AG04450 (cell line): ENCODE measurements at regions not wholly inside any gene's neighbourhood (a gene's known extent, or its start where the extent isn't known, plus 50 kb on each side); places are given as distances from the start of the nearest gene placed in this dataset.

Experiments used
- CTCF ChIA-PET: fragments of 300-600, 350-600 bp; formaldehyde crosslinking; extraction: SDS; loops from one replicate; lab custom pipeline; 2022; ENCODE audit warnings: antibody characterized with exemption, inconsistent platforms; lab: Charles Lee
- POLR2A ChIA-PET: fragments of 350-600 bp; formaldehyde crosslinking; extraction: SDS; loops from one replicate; lab custom pipeline; 2021; ENCODE audit warnings: antibody characterized with exemption, inconsistent platforms; lab: Yijun Ruan, JAX
- DNase-seq: peaks from one replicate; pipeline ENCODE4 v3.0.0-alpha.2; 2011; ENCODE audit warnings: low read depth, low spot score
- H3K27ac ChIP-seq: one replicate; pipeline ENCODE4 v1.5.1; 2012; ENCODE audit warnings: low read depth, low read length, control low read depth
- H3K27me3 ChIP-seq: one replicate; pipeline ENCODE4 v1.6.0; 2012; ENCODE audit warnings: low read length; ENCODE audit not compliant: control insufficient read depth, insufficient read depth
- H3K4me3 ChIP-seq: 2 replicates; pipeline ENCODE4 v1.5.1; 2011; ENCODE audit warnings: mild to moderate bottlenecking, low read depth, low read length, control low read depth
- H3K9me3 ChIP-seq: 2 replicates; pipeline ENCODE4 v1.5.1; 2012; ENCODE audit warnings: low read length; ENCODE audit not compliant: control insufficient read depth, insufficient read depth
- TF ChIP-seq, protein P1 (sequence below): IDR thresholded peaks from 2 replicates; pipeline ENCODE4 v1.5.1; 2011; ENCODE audit warnings: low read depth, low read length, control low read depth, inconsistent platforms

DNA sequence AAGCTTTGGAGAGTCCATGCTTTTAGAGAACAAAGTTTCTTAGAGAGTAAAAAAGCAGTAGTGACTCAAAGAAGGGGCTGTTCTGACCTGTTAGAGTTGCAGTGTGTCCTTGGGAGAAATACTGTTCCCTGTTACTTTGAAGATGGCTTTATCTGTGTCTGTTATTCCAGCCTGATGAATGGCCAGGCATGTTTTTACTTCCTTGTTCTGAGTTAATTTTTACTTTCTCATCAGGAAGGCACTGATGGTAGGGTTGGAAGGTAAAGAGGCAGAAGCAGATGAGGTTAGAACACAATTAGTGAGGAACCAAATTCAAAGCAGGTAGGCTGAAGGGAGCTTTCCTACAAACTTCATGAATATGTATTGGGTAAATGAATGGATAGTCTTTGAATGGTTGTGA is 138.5 kb upstream of the PRKCQ start:
- ChIA-PET POLR2A (no interaction called here), CTCF (no interaction called here)
- H3K27me3 ChIP-seq: no peaks in the 10 kb centered on the region
- no peaks in the 10 kb centered on the region for H3K9me3 ChIP-seq
- TF ChIP-seq, protein P1, sequence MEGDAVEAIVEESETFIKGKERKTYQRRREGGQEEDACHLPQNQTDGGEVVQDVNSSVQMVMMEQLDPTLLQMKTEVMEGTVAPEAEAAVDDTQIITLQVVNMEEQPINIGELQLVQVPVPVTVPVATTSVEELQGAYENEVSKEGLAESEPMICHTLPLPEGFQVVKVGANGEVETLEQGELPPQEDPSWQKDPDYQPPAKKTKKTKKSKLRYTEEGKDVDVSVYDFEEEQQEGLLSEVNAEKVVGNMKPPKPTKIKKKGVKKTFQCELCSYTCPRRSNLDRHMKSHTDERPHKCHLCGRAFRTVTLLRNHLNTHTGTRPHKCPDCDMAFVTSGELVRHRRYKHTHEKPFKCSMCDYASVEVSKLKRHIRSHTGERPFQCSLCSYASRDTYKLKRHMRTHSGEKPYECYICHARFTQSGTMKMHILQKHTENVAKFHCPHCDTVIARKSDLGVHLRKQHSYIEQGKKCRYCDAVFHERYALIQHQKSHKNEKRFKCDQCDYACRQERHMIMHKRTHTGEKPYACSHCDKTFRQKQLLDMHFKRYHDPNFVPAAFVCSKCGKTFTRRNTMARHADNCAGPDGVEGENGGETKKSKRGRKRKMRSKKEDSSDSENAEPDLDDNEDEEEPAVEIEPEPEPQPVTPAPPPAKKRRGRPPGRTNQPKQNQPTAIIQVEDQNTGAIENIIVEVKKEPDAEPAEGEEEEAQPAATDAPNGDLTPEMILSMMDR: no peak
- H3K27ac ChIP-seq: no peak overlapping the region
- DNase-seq: no peak
- H3K4me3 ChIP-seq: no peak overlapping the region

DNA sequence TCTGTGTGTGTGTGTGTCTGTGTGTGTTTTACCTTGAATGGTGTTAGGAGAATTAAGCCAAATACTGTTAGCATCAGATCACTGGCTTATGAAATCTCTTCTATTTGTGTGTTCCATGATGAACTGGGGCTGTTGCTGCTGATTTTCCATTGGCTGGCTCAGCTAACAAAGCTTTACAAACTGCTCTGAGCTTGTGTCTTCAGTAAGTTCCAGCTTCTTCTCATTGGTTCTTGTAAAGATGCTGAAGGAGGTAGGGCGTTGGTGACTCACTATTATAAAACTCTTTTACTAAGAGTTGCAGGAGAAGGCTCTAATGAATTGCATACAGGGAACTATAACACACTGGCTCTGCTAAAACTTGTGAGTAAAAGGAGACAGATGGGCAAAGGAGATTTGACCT is 136.4 kb upstream of the PRKCQ start:
- H3K4me3 ChIP-seq: no peak overlapping the region
- ChIA-PET POLR2A (interaction anchor here (0.7 to 1.0 kb wide), 3 partner anchors 12 to 167 kb away, joined by 3 to 5 read pairs (median 3); no protein-coding TSS in a partner anchor), CTCF (interaction anchor here (1.0 to 1.6 kb wide), 3 partner anchors 49 to 701 kb away, joined by 3 to 8 read pairs (median 4); no protein-coding TSS in a partner anchor)
- TF ChIP-seq, protein P1: no peak
- no peaks in the 10 kb centered on the region for H3K27me3 ChIP-seq
- DNase-seq: no peak
- no peak overlapping the region for H3K27ac ChIP-seq
- no peaks in the 10 kb centered on the region for H3K9me3 ChIP-seq

DNA sequence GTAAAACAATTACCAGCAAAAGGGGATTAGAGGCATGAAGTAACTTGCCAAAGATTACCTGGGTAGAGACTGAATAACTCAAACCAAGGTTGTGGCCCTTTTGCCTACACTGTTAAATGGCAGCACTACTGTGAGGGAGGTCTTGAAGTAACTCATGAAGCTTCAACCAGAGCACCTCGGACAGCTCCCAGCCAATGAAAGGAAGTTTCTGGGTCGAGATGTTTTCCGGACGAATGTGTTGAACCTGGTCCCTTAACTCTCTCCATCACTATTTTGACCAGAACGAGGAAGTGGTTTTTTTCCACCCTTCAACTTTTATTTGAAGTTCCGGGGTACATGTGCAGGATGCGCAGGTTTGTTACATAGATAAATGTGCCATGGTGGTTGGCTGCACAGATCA is 133.6 kb upstream of the PRKCQ start:
- no peak for DNase-seq
- no peaks in the 10 kb centered on the region for H3K9me3 ChIP-seq

DNA sequence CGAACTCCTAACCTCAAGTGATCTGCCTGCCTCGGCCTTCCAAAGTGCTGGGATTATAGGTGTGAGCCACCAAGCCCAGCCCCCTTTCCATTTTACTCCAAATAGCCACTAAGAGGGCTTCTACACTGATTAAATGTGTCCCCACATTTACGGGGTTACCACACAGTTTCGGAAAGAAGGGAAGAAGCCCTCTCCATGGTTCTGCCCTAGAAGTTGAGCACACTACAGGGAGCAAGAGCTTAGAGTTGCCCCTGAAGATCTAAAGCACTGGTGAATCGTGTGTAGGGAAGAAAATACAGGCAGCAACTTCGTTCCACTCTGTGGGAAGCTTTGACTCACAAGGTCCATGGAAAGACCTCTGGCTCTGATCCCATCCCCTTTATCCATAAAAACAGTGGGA is 133.0 kb upstream of the PRKCQ start:
- CTCF ChIA-PET: no interaction called here
- Histone ChIP-seq H3K27ac (no peak overlapping the region), H3K9me3 (no peaks in the 10 kb centered on the region), H3K4me3 (no peak overlapping the region), H3K27me3 (peaks cover 4% of the 10 kb centered on the region)
- no peak for DNase-seq
- TF ChIP-seq, protein P1: no peak
- POLR2A ChIA-PET: no interaction called here

More for the DNA sequence above, 133.6 kb upstream of the PRKCQ start:
- no peak overlapping the region for H3K27ac ChIP-seq
- ChIA-PET POLR2A (no interaction called here), CTCF (no interaction called here)
- H3K27me3 ChIP-seq: peaks cover 4% of the 10 kb centered on the region
- TF ChIP-seq, protein P1: no peak
- H3K4me3 ChIP-seq: no peak overlapping the region

DNA sequence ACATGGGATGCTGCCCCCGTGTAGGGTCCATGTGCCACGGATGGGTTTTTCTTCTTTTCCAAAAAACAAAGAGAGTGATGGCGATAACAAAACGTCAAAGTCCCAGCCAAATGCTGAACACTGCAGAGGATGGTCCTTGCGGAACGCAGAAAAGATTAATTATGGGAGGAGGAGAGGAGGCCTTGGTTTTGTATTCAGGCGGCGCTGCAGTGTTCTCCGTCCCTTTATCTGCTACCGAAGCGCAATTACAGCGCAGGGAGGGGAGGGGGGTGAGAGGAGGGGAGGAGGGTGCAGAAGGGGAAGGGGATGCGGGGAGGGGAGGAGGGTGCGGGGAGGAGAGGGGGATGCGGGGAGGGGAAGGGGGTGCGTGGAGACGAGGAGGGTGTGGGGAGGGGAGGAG is 131.8 kb upstream of the PRKCQ start:
- ChIA-PET POLR2A (no interaction called here), CTCF (no interaction called here)
- Histone ChIP-seq H3K4me3 (no peak overlapping the region), H3K9me3 (no peaks in the 10 kb centered on the region), H3K27ac (no peak overlapping the region), H3K27me3 (peaks cover 4% of the 10 kb centered on the region)
- TF ChIP-seq, protein P1: no peak
- DNase-seq: no peak
